ENCODE measurements at regions not wholly inside any gene's neighbourhood (a gene's known extent, or its start where the extent isn't known, plus 50 kb on each side); places are given as distances from the start of the nearest gene placed in this dataset.
"Not testable (repeated sequence)": the region's sequence is repeated elsewhere in the genome, so short reads cannot be mapped to it uniquely, and the experiment has no call there.

DNA sequence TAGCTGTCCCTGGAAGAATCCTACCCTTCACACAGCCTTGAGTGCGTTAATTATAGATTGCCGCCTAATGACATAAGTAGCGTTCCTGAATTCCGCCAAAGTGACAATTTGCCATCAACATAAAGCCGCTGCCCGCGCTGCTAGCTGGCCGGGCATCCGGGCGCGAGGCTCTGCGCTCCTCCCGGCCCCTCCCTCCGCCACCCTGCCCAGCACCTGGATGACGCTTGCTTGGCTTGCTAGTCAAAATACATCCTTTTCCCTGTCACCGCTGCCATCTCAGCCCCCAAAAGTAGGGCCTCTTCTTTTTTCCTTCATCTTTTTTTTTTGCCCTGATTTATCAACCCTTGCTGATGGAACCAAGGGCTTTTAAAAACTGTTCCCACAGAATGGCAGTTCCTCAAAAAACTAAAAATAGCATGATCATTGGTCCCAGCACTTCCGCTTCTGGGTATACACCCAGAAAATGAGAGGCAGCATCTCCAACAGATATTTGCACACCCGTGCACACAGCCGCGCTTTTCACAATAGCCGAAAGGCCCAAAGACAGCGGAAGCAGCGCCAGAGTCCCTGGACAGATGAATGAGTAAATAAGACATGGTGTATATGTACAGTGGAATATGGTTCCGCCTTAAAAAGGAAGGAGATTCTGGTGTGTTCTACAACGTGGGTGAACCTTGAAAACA is 235.2 kb downstream of the BCL11B start:
- Histone ChIP-seq H3K9ac (ENCODE audit: low read depth, low read length) (no peak overlapping the region), H3K14ac (replicated peaks; ENCODE audit: low read depth, low read length) (no peak overlapping the region), H3K23ac (ENCODE audit: low read depth, low read length) (no peak overlapping the region), H2AK5ac (ENCODE audit: low read depth, low read length) (no peak overlapping the region), H3K36me3 (ENCODE audit: control insufficient read depth, insufficient read depth, low read length) (no peaks in the 10 kb centered on the region), H3K27ac (ENCODE audit: insufficient read depth, low read length) (no peak overlapping the region), H4K5ac (ENCODE audit: low read depth, low read length) (no peak overlapping the region), H3K4me3 (ENCODE audit: insufficient read depth, low read depth, low read length) (no peak overlapping the region), H3K4me1 (ENCODE audit: control insufficient read depth, insufficient read depth, low read length) (no peaks in the 10 kb centered on the region), H3K18ac (ENCODE audit: low read depth, low read length) (no peak overlapping the region), H4K20me1 (ENCODE audit: insufficient read depth, low read length) (no peaks in the 10 kb centered on the region), H2BK20ac (ENCODE audit: low read depth, low read length) (no peak overlapping the region), H2BK5ac (ENCODE audit: low read depth, low read length, poor library complexity, severe bottlenecking) (no peak overlapping the region), H2AFZ (replicated peaks; ENCODE audit: low read length, poor library complexity) (no peak overlapping the region), H2BK120ac (ENCODE audit: low read depth, low read length) (no peak overlapping the region), H3K56ac (ENCODE audit: extremely low read depth, insufficient read depth, low read length) (no peak overlapping the region), H3K27me3 (ENCODE audit: control insufficient read depth, insufficient read depth, low read length) (no peaks in the 10 kb centered on the region), H4K91ac (ENCODE audit: insufficient read depth, low read depth, low read length) (no peak overlapping the region), H2BK15ac (ENCODE audit: low read depth, low read length) (no peak overlapping the region), H3K9me3 (ENCODE audit: control insufficient read depth, insufficient read depth, low read length) (peaks cover 32% of the 10 kb centered on the region), H3K9me1 (ENCODE audit: insufficient read depth, low read length) (no peaks in the 10 kb centered on the region), H3K79me1 (ENCODE audit: low read depth in 1 of 2, low read length in 2 of 2) (no peaks in the 10 kb centered on the region), H3K4ac (ENCODE audit: low read depth, low read length) (no peak overlapping the region), H3K4me2 (ENCODE audit: low read depth, low read length) (no peak overlapping the region), H2AK9ac (replicated peaks; ENCODE audit: low read depth, low read length, poor library complexity) (no peak overlapping the region), H4K8ac (ENCODE audit: low read depth in 2 of 2, low read length in 2 of 2) (no peak overlapping the region)
- ChIA-PET CTCF (no interaction called here), POLR2A (ENCODE audit: unreplicated experiment) (no interaction called here)
- TF ChIP-seq NFE2L2 (IDR thresholded peaks at IDR 0.05; ENCODE audit: low read depth, low read length) = no peak
- TF ChIP-seq BHLHE40 (IDR thresholded peaks at IDR 0.05; ENCODE audit: low read depth, low read length) = no peak
- intact Hi-C loops (cut with micrococcal nuclease) = no loop called here
- dilution Hi-C loops (cut with HindIII; ENCODE audit: low sequenced_read_pairs, unreplicated experiment) = no loop called here
- ATAC-seq (ENCODE audit: low read depth) (no peak), DNase-seq (no peak)
- no TSS peak for BruUV-seq (replicated peaks)
- in situ Hi-C loops (cut with MboI; ENCODE audit: low sequenced_read_pairs) = no loop called here
- WGBS, 2 experiments (ENCODE audit: extremely low coverage in 2 of 2, insufficient read length in 1 of 2) = 94% methylated on average over 12 of the region's 25 CpGs; no CpG with 5 or more reads in 1 of the 2 experiments

DNA sequence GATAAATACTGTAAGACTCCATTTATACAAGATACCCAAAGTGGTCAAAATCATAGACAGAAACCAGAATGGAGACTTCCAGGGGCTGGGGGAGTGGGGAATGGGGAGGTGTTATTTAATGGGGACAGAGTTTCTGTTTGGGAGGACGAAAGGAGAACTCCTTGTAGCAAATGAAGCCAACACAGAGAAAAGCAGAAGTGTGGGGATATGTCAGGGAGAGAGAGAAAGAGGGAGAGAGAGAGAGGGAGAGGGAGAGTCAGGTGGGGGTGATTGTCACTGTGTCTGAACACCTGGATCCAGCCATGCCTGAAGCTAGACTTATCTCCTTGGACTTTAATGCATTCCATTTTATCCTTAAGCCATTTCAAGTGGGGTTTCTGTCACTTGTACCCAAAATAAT is 234.7 kb downstream of the BCL11B start:
- BruUV-seq (replicated peaks); H3K36me3 ChIP-seq (ENCODE audit: control insufficient read depth, insufficient read depth, low read length); H3K56ac ChIP-seq (ENCODE audit: extremely low read depth, insufficient read depth, low read length); H3K4ac ChIP-seq (ENCODE audit: low read depth, low read length); H3K14ac ChIP-seq (replicated peaks; ENCODE audit: low read depth, low read length); H2BK5ac ChIP-seq (ENCODE audit: low read depth, low read length, poor library complexity, severe bottlenecking); H3K79me1 ChIP-seq (ENCODE audit: low read depth in 1 of 2, low read length in 2 of 2); H4K8ac ChIP-seq (ENCODE audit: low read depth in 2 of 2, low read length in 2 of 2); H2AFZ ChIP-seq (replicated peaks; ENCODE audit: low read length, poor library complexity); H3K9ac ChIP-seq (ENCODE audit: low read depth, low read length); intact Hi-C loops (cut with micrococcal nuclease); H2BK20ac ChIP-seq (ENCODE audit: low read depth, low read length); H4K20me1 ChIP-seq (ENCODE audit: insufficient read depth, low read length); H2BK120ac ChIP-seq (ENCODE audit: low read depth, low read length); H3K4me2 ChIP-seq (ENCODE audit: low read depth, low read length); ATAC-seq (ENCODE audit: low read depth); H3K4me1 ChIP-seq (ENCODE audit: control insufficient read depth, insufficient read depth, low read length); H3K27ac ChIP-seq (ENCODE audit: insufficient read depth, low read length); H3K23ac ChIP-seq (ENCODE audit: low read depth, low read length); H4K91ac ChIP-seq (ENCODE audit: insufficient read depth, low read depth, low read length); H2AK9ac ChIP-seq (replicated peaks; ENCODE audit: low read depth, low read length, poor library complexity); H2AK5ac ChIP-seq (ENCODE audit: low read depth, low read length); in situ Hi-C loops (cut with MboI; ENCODE audit: low sequenced_read_pairs); CTCF ChIA-PET; H4K5ac ChIP-seq (ENCODE audit: low read depth, low read length); H3K4me3 ChIP-seq (ENCODE audit: insufficient read depth, low read depth, low read length); DNase-seq; dilution Hi-C loops (cut with HindIII; ENCODE audit: low sequenced_read_pairs, unreplicated experiment); H3K27me3 ChIP-seq (ENCODE audit: control insufficient read depth, insufficient read depth, low read length); H2BK15ac ChIP-seq (ENCODE audit: low read depth, low read length); POLR2A ChIA-PET (ENCODE audit: unreplicated experiment); H3K18ac ChIP-seq (ENCODE audit: low read depth, low read length); H3K9me1 ChIP-seq (ENCODE audit: insufficient read depth, low read length): not testable (repeated sequence)
- H3K9me3 ChIP-seq (ENCODE audit: control insufficient read depth, insufficient read depth, low read length) = peaks cover 37% of the 10 kb centered on the region
- 40% methylated on average over 1 of the region's 1 CpG; no CpG with 5 or more reads in 1 of the 2 experiments for WGBS, 2 experiments (ENCODE audit: extremely low coverage in 2 of 2, insufficient read length in 1 of 2)

All from IMR-90 (cell line).